Thyroid gland (tissue), 4 donors: ENCODE measurements at regions not wholly inside any gene's neighbourhood (a gene's known extent, or its start where the extent isn't known, plus 50 kb on each side); places are given as distances from the start of the nearest gene placed in this dataset.

Experiments
- POLR2A ChIP-seq, 2 donors: fragments of 450-650 bp; IDR thresholded peaks; one replicate each; pipeline ENCODE4 v1.6.1; 2017; ENCODE audit warnings: antibody characterized with exemption in 2 of 2, mild to moderate bottlenecking in 2 of 2, moderate library complexity in 1 of 2
- TF ChIP-seq, protein P1 (sequence below), 6 experiments: fragments of 200-600 bp in 3 of 6; fragments of 450-650 bp in 3 of 6; sonication (generic) in 3 of 6; IDR thresholded peaks; one replicate each; pipeline ENCODE4 v1.5.1; 2016 to 2019; ENCODE audit warnings: antibody characterized with exemption in 6 of 6, mild to moderate bottlenecking in 2 of 6, inconsistent platforms in 1 of 6, moderate library complexity in 1 of 6

DNA sequence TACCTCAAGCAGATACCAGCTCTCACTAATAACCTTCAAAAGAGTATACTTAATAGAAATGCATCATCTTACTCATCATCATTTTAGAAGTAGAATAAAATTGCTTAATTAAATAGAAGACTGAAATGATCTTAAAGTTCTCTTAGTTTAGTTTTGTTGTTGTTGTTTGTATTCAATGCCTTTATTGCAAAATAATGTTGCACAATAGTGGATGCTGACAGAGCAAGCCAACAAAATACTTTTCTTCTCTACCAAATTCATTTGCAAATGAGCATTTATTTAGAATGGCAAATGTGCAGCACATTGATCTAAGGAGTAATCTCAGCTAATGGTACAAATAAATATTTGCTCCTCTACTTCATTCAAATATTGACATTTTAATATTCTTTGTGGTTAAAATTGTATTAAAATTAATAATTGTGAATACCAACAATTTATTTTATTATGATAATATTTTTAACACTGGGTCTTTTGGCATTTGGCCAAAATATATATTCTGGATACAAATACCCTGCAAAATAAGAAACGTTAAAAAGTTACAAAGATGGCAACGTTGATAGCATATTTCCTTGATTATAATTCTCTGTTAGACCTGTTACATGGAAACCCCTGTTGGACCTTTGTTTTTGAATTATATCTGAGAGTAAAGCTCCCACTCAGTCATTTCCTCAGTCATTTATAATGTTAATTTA is 496.1 kb downstream of the RERGL start:
- TF ChIP-seq, protein P1, sequence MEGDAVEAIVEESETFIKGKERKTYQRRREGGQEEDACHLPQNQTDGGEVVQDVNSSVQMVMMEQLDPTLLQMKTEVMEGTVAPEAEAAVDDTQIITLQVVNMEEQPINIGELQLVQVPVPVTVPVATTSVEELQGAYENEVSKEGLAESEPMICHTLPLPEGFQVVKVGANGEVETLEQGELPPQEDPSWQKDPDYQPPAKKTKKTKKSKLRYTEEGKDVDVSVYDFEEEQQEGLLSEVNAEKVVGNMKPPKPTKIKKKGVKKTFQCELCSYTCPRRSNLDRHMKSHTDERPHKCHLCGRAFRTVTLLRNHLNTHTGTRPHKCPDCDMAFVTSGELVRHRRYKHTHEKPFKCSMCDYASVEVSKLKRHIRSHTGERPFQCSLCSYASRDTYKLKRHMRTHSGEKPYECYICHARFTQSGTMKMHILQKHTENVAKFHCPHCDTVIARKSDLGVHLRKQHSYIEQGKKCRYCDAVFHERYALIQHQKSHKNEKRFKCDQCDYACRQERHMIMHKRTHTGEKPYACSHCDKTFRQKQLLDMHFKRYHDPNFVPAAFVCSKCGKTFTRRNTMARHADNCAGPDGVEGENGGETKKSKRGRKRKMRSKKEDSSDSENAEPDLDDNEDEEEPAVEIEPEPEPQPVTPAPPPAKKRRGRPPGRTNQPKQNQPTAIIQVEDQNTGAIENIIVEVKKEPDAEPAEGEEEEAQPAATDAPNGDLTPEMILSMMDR (IDR thresholded peaks at IDR 0.05): no peak
- no peak for TF ChIP-seq POLR2A (IDR thresholded peaks at IDR 0.05)
